Stimulated activated naive CD8-positive, alpha-beta T cell treated with anti-CD3 and anti-CD28 coated beads, Interleukin-15, Interleukin-2, amounts not matched to agents 100 U/mL and 50 U/mL, for 24 hours (primary cell): ENCODE measurements at regions not wholly inside any gene's neighbourhood (a gene's known extent, or its start where the extent isn't known, plus 50 kb on each side); places are given as distances from the start of the nearest gene placed in this dataset.

Source experiments
- ATAC-seq: fragments of 150-1000 bp; cut with Tn5 transposase; one replicate; pipeline ENCODE4 v1.10.0; 2021
- DNase-seq: peaks from one replicate; pipeline ENCODE4 v3.0.0; 2021

- no peak for DNase-seq
- ATAC-seq = no peak
Observed at GRCh38 chr9:18149471-18150011, 324.4 kb upstream of the ADAMTSL1 start.

DNA sequence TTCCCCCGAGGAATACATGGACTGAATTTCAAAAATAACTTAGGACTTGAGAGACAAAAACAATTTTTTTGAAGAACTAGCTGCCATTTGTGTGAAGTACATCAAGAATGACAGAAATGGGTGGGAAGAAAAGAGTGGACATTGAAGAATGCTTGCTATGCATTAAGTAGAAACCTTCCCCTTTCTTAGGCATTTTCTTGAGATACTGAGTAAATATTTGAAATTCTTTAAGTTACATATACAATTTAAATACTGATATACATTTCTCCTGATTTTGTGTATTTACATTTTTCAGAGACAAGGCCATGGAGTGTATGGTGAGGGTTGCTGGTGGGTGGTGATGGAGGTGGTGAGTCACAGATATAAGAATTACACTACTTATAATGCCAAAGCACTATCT is 319.3 kb upstream of the ADAMTSL1 start:
- ATAC-seq = no peak

GRCh38 chr9:18159254-18159653 is 314.7 kb upstream of the ADAMTSL1 start:
- no peak for ATAC-seq
- DNase-seq = no peak

More for the DNA sequence above, 319.3 kb upstream of the ADAMTSL1 start:
- DNase-seq = no peak

DNA sequence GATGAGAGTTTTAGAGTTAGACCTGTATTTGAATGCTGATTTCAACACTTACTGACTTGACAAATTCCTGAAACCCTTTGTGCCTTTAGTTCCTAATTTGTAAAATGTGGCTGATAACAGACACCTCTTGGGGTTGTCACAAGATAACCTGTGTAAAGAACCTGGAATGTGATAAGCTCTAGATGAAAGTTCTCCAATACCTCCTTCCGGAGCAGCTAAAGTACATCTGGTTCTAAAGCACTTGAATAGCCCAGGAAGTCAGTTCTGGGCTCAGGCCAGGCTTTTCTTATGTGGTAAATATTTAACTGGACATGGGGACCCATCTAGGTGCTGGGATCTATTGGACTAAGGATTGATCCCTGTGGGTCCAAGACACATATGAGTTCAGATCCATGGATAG is 310.8 kb upstream of the ADAMTSL1 start:
- no peak for DNase-seq

GRCh38 chr9:18167733-18168132 is 306.2 kb upstream of the ADAMTSL1 start:
- DNase-seq (no peak), ATAC-seq (no peak)

More for the DNA sequence above, 310.8 kb upstream of the ADAMTSL1 start:
- no peak for ATAC-seq

DNA sequence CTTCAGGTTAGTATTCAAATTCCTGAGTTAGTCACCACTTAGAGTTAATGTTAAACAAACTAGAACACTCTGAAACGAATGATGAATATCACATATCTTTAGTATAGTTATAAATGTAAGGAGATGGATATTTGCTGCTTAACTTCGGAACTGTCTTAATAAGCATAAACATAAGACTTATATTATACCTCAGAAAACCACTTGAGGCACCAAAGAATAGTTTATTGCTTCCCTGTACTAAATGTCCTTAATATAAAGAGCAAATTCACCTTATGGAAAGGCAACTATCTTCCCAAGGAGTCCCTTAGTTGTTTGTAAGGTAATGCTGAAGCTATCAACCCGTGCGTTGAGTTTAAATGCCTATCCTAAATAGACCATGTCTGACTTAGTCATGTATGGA is 300.0 kb upstream of the ADAMTSL1 start:
- ATAC-seq = no peak
- DNase-seq = no peak

DNA sequence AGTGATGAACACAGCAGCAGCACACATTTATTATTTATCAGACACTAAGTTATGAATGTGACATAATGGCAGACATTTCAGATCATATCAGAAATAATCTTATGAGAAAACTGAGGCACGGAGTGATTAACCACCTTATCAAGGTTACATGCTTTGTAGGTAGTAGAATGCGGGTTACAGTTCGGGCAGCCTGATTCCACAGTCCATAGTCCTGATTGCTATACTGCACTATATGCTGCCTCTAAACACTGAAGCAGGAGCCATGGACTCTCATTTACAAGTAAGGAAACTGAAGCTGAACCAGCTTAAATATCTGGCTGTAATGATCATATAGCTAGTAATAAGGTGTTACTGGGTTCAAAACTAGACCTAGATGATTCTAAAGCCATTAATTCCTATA is 291.3 kb upstream of the ADAMTSL1 start:
- ATAC-seq = no peak
- DNase-seq = no peak

- DNase-seq = no peak
- no peak for ATAC-seq
Observed at GRCh38 chr9:18183974-18184373, 290.0 kb upstream of the ADAMTSL1 start.

DNA sequence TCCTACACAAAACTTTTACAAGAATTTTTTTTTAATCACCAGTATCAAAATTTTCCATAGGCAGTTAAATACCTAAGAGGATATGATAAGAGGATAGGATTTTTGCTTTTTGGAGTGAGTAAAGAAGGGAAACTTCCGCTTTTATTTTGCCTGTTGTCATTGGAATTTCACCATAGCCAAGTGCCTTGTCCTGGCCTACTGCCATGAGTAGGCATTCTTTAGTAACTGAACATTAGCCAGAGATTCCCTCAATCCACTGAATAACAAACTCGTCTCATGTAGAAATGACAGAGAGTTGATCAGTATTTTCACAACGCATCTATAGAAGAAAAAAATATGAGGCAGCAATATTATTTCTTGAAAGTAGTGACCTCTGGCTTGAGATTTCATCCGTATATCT is 289.6 kb upstream of the ADAMTSL1 start:
- DNase-seq (no peak), ATAC-seq (no peak)

DNA sequence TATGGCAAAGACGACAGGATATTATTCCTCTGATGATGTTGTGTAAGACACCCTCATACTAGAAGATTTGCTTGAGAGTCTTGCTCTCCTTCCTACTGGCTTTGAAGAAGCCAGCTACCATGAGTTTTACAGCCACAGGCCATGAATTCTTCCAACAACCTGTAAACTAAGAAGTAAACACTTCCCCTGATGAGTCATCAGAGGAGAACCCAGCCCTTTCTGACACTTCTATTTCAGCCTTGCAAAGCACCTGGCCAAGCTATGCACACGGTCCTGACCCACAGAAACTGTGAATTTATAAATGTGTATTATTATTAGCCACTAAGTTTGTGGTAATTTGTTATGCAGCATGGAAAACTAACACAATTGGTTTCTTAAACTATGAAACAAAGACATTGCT is 288.8 kb upstream of the ADAMTSL1 start:
- no peak for ATAC-seq
- DNase-seq = no peak

DNA sequence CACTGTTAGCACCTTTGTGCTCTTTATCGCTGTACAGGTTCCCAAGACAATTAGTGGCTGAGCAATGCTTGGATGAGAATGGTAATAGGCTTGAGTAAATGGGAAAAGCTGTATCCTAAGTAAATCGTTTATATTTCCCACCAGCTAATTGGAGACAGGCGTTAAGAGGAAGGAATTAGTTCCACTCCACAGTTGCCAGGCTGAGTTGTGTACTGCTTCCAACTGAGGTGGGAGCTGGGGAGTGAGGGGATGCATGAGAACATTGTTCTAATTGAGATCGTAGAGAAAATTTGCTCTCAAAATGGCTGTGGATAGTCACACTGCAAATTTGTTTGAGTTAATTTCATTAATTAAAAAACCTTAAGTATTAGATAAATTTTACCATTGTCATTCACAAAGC is 285.0 kb upstream of the ADAMTSL1 start:
- DNase-seq (no peak), ATAC-seq (no peak)

DNA sequence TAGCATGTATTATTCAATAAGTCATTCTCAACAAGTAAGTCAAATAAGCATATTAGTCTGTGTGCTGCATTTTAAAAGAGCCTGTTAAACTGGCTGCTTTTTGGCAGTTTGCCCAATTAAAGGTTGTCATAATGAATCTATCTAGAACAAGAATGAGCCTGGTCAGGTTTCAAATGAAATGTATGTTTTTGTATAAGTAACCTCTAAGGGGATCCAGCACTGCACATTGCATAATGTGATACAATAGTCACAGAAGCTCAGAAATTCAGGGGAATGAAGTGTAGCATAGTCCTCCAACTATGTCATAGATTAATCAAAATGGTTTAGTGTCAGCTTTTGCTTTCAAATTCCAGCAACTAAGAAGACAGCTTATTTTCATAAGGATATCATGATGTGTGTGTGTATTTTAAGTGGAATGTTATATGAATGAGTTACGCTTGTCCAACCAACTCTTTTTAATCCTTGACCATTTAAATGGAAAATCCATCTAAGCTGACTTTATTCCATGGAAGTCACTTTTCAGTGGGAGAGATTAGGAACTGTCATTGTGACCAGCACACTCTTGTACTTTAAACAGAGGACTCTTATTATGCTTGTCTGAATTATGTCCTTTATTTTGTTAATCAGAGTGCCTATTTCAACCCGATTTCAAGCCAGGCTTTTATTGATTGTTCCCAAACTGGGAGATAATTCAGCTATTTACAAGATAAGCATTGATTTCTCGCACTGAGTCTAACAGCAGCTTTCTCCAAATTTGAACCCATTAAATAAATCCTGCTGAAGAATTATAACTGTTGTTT is 283.9 kb upstream of the ADAMTSL1 start:
- ATAC-seq (no peak), DNase-seq (no peak)

- ATAC-seq = no peak
- no peak for DNase-seq
Observed at GRCh38 chr9:18190671-18191374, 283.1 kb upstream of the ADAMTSL1 start.

DNA sequence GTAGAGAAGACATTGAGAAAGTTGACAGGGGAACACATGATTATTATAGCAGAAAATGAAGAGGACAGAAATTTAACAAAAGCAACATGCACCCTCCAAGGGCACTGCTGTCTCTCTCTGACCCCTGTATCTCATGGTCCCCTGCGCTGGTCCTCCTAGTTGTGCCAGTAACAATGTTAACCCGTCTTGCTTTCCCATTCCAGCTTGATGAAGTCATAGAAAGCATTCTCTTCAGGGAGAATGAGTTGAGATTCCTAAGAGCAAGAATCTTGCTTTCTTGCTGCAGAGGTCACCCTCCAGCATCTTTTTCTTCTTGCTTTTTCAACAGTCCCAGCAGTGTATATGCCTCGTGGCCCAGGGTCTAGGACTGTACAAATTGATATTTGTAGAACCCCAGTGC is 279.6 kb upstream of the ADAMTSL1 start:
- no peak for ATAC-seq
- no peak for DNase-seq

GRCh38 chr9:18195223-18195622 is 278.7 kb upstream of the ADAMTSL1 start:
- no peak for ATAC-seq
- no peak for DNase-seq

DNA sequence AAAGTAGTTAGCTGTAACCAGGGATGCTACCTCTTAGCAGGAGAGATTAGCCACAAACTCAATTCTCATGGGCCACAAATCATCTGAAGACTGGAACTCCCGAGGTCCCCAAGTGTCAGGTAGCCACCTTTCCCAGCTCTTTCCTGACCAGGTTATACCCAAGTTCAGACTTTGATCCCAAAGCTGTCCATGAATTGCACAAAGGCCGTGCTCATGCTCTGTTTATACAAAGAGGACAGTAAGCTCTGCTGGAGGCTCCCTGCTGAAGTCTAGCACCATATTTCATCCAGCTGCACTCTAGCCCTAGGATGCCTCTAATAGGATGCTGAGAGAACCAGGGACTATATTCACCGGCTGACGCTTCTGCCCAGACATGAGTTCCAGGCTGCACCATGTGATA is 271.0 kb upstream of the ADAMTSL1 start:
- ATAC-seq (no peak), DNase-seq (no peak)

GRCh38 chr9:18207735-18208134 is 266.2 kb upstream of the ADAMTSL1 start:
- DNase-seq (no peak), ATAC-seq (no peak)

DNA sequence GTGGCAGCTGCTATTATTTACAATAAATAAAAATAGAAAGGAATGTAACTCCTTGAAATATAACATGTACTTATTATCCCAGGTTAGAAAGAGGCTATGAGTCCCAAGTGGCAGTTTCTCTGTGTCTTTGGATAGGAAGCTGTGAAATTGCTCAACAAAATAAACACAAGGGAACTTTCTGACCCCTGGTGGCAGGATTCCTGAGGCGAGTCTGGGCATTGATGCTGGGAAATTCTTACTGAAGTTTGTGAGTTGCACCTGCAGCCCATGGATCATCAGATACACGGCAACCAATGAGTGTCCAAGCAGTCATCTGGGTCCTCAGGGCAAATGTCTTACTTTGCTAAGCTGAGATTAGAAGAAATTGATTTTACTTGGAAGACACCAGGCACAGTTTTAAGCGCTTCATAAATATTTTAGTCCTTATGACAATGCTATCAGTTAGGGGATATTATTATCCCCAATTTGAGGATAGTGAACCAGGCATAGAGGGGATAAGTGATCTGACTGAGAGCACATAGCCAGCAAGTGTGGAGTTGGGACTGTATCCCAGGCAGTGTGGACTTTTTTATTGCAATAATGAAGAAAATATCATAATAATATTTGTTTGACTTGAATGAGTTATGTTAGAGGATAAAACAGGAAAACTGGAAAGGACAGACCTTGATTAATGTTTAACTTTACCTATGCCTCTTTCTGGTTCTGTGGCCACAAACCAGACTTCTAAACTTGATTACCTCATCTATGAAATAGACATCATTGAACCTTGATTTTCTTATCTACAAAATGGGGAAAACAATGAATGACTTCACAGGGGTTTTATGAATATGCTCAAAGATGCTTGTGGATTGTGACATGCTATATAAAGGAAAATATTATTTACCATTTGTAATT is 265.5 kb upstream of the ADAMTSL1 start:
- ATAC-seq = no peak

GRCh38 chr9:18215626-18216025 is 258.3 kb upstream of the ADAMTSL1 start:
- DNase-seq (no peak), ATAC-seq (no peak)

More for the DNA sequence above, 265.5 kb upstream of the ADAMTSL1 start:
- no peak for DNase-seq

- ATAC-seq (no peak), DNase-seq (no peak)
Observed at GRCh38 chr9:18216376-18216775, 257.6 kb upstream of the ADAMTSL1 start.

DNA sequence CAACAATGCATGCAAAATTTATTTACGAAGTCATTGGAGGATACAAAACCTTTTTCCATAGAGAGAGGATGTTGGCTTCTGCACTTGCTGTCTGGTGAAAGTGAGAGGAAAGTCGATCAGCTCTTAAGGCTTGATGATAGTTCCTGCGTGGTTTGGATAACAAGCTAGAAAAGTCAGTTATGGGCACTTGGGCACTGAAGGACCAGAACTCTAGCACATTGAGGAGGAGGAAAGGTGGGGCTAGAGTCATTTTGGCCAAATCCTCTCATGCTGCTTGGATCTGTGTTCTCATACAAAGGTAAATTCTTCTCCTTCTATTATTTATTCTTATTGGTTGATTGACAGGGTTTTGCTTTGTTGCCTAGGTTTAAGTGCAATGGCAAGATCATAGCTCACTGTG is 245.9 kb upstream of the ADAMTSL1 start:
- ATAC-seq = no peak
- no peak for DNase-seq

- ATAC-seq = no peak
- no peak for DNase-seq
Observed at GRCh38 chr9:18229992-18230676, 243.8 kb upstream of the ADAMTSL1 start.
